Panc1 (cell line): ENCODE measurements at regions not wholly inside any gene's neighbourhood (a gene's known extent, or its start where the extent isn't known, plus 50 kb on each side); places are given as distances from the start of the nearest gene placed in this dataset.
"Not testable (repeated sequence)": the region's sequence is repeated elsewhere in the genome, so short reads cannot be mapped to it uniquely, and the experiment has no call there.

Source experiments
- ATAC-seq: fragments of 200-7000 bp; cut with Tn5 transposase; 2 replicates; pipeline ENCODE4 v1.9.1; 2020; ENCODE audit warnings: mild to moderate bottlenecking, moderate library complexity
- BruUV-seq: library from RNA; stranded (reverse); fragments of 400-500 nt; replicated peaks from 2 replicates; lab custom pipeline; 2021; lab: Mats Ljungman, UMichigan
- CTCF ChIA-PET: fragments of 300-600 bp; sonication (Branson Sonifier 250); formaldehyde crosslinking; loops from one replicate; lab custom pipeline; 2022; ENCODE audit warnings: antibody characterized with exemption; lab: Charles Lee
- POLR2A ChIA-PET: fragments of 300-600 bp; sonication (Branson Sonifier 250); formaldehyde crosslinking; loops from one replicate; lab custom pipeline; 2022; ENCODE audit warnings: antibody characterized with exemption; lab: Charles Lee
- DNase-seq: peaks from one replicate; pipeline ENCODE4 v3.0.0-alpha.2; 2010; ENCODE audit warnings: low read depth, low spot score
- H3K27ac ChIP-seq: 2 replicates; pipeline ENCODE4 v1.5.1; 2011; ENCODE audit warnings: mild to moderate bottlenecking, low read length, inconsistent platforms
- H3K27me3 ChIP-seq: fragments of 200-500 bp; sonication (Bioruptor generic); 2 replicates; pipeline ENCODE4 v1.6.0; 2014; ENCODE audit warnings: low read length, inconsistent platforms; ENCODE audit not compliant: control insufficient read depth, insufficient read depth
- H3K36me3 ChIP-seq: fragments of 200-500 bp; sonication (Bioruptor generic); 2 replicates; pipeline ENCODE4 v1.5.1; 2014; ENCODE audit warnings: inconsistent platforms, mild to moderate bottlenecking, low read length, moderate library complexity; ENCODE audit not compliant: control insufficient read depth, insufficient read depth
- H3K4me1 ChIP-seq: 2 replicates; pipeline ENCODE4 v1.5.1; 2011; ENCODE audit warnings: inconsistent platforms, mild to moderate bottlenecking, low read length, moderate library complexity; ENCODE audit not compliant: control insufficient read depth, insufficient read depth
- H3K4me3 ChIP-seq, 2 experiments: 2 replicates each; pipeline ENCODE4 v1.5.1; 2011 to 2012; ENCODE audit warnings: low read depth in 2 of 2, low read length in 2 of 2, mild to moderate bottlenecking in 2 of 2, inconsistent platforms in 1 of 2, moderate library complexity in 1 of 2
- H3K9me3 ChIP-seq: fragments of 200-500 bp; sonication (Bioruptor generic); 2 replicates; pipeline ENCODE4 v1.5.1; 2014; ENCODE audit warnings: low read depth, mild to moderate bottlenecking, inconsistent platforms, low read length, moderate library complexity; ENCODE audit not compliant: control insufficient read depth, insufficient read depth
- POLR2AphosphoS5 ChIP-seq: IDR thresholded peaks from 2 replicates; pipeline ENCODE4 v1.6.1; 2012; ENCODE audit warnings: mild to moderate bottlenecking, low read depth, low read length, moderate library complexity
- SIN3A ChIP-seq: IDR thresholded peaks from 2 replicates; pipeline ENCODE4 v1.6.1; 2012; ENCODE audit warnings: low read depth, mild to moderate bottlenecking, low read length, moderate library complexity, borderline replicate concordance; ENCODE audit not compliant: insufficient read depth
- TCF7L2 ChIP-seq: IDR thresholded peaks from 2 replicates; pipeline ENCODE4 v1.6.1; 2011; ENCODE audit warnings: mild to moderate bottlenecking, low read depth, low read length, inconsistent platforms
- in situ Hi-C: cut with HindIII; loops from 2 replicates; pipeline ENCODE4 v1.10.0; 2016; ENCODE audit warnings: low sequenced_read_pairs, low pct_unique_long_range_greater_than_20kb
- intact Hi-C: fragments of 100-400 bp; cut with micrococcal nuclease; formaldehyde crosslinking; loops from one replicate; pipeline ENCODE4 v1.10.0; 2022; ENCODE audit not compliant: unreplicated experiment
- TF ChIP-seq, protein P1 (sequence below), 2 experiments: IDR thresholded peaks; 2 replicates each; pipeline ENCODE4 v1.6.1; 2011 to 2012; ENCODE audit warnings: low read depth in 2 of 2, control low read depth in 1 of 2, low read length in 1 of 2, mild to moderate bottlenecking in 1 of 2, moderate library complexity in 1 of 2; ENCODE audit not compliant: insufficient read depth in 1 of 2
- TF ChIP-seq, protein P2 (sequence below): fragments of 450-650 bp; IDR thresholded peaks from 2 replicates; pipeline ENCODE4 v1.5.1; 2017; ENCODE audit warnings: mild to moderate bottlenecking

- POLR2A ChIA-PET: interaction anchor here (0.6 to 0.8 kb wide), 2 partner anchors 88 to 1136 kb away, joined by 3 read pairs; no protein-coding TSS in a partner anchor
- H3K9me3 ChIP-seq: no peaks in the 10 kb centered on the region
- no TSS peak for BruUV-seq
- H3K36me3 ChIP-seq: no peaks in the 10 kb centered on the region
- no peaks in the 10 kb centered on the region for H3K27me3 ChIP-seq
- TF ChIP-seq TCF7L2 (no peak), POLR2AphosphoS5 (no peak), SIN3A (no peak)
- TF ChIP-seq, protein P1, sequence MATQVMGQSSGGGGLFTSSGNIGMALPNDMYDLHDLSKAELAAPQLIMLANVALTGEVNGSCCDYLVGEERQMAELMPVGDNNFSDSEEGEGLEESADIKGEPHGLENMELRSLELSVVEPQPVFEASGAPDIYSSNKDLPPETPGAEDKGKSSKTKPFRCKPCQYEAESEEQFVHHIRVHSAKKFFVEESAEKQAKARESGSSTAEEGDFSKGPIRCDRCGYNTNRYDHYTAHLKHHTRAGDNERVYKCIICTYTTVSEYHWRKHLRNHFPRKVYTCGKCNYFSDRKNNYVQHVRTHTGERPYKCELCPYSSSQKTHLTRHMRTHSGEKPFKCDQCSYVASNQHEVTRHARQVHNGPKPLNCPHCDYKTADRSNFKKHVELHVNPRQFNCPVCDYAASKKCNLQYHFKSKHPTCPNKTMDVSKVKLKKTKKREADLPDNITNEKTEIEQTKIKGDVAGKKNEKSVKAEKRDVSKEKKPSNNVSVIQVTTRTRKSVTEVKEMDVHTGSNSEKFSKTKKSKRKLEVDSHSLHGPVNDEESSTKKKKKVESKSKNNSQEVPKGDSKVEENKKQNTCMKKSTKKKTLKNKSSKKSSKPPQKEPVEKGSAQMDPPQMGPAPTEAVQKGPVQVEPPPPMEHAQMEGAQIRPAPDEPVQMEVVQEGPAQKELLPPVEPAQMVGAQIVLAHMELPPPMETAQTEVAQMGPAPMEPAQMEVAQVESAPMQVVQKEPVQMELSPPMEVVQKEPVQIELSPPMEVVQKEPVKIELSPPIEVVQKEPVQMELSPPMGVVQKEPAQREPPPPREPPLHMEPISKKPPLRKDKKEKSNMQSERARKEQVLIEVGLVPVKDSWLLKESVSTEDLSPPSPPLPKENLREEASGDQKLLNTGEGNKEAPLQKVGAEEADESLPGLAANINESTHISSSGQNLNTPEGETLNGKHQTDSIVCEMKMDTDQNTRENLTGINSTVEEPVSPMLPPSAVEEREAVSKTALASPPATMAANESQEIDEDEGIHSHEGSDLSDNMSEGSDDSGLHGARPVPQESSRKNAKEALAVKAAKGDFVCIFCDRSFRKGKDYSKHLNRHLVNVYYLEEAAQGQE (IDR thresholded peaks at IDR 0.05; ENCODE audit: insufficient read depth in 1 of 2, low read depth in 2 of 2, low read length in 1 of 2): no peak
- TF ChIP-seq, protein P2, sequence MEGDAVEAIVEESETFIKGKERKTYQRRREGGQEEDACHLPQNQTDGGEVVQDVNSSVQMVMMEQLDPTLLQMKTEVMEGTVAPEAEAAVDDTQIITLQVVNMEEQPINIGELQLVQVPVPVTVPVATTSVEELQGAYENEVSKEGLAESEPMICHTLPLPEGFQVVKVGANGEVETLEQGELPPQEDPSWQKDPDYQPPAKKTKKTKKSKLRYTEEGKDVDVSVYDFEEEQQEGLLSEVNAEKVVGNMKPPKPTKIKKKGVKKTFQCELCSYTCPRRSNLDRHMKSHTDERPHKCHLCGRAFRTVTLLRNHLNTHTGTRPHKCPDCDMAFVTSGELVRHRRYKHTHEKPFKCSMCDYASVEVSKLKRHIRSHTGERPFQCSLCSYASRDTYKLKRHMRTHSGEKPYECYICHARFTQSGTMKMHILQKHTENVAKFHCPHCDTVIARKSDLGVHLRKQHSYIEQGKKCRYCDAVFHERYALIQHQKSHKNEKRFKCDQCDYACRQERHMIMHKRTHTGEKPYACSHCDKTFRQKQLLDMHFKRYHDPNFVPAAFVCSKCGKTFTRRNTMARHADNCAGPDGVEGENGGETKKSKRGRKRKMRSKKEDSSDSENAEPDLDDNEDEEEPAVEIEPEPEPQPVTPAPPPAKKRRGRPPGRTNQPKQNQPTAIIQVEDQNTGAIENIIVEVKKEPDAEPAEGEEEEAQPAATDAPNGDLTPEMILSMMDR: no peak
- DNase-seq: no peak
- CTCF ChIA-PET: no interaction called here
- H3K4me3 ChIP-seq: no peak overlapping the region
- no peak overlapping the region for H3K27ac ChIP-seq
- no peak for ATAC-seq
- intact Hi-C loops (no loop called here), in situ Hi-C loops (no loop called here)
- H3K4me1 ChIP-seq: no peaks in the 10 kb centered on the region
Measured at GRCh38 chr16:10296956-10297340, 88.9 kb upstream of the ATF7IP2 start.

- POLR2A ChIA-PET: interaction anchor here (0.6 to 0.8 kb wide), 2 partner anchors 88 to 1137 kb away, joined by 3 read pairs; no protein-coding TSS in a partner anchor
- DNase-seq: no peak
- CTCF ChIA-PET: no interaction called here
- intact Hi-C loops: no loop called here
- no peaks in the 10 kb centered on the region for H3K36me3 ChIP-seq
- no peak overlapping the region for H3K4me3 ChIP-seq
- in situ Hi-C loops: no loop called here
- H3K4me1 ChIP-seq: no peaks in the 10 kb centered on the region
- TF ChIP-seq SIN3A: no peak
- H3K9me3 ChIP-seq: no peaks in the 10 kb centered on the region
- H3K27ac ChIP-seq: no peak overlapping the region
- no TSS peak for BruUV-seq
- no peaks in the 10 kb centered on the region for H3K27me3 ChIP-seq
- no peak for ATAC-seq
Measured at GRCh38 chr16:10297341-10298006, 88.4 kb upstream of the ATF7IP2 start.

DNA sequence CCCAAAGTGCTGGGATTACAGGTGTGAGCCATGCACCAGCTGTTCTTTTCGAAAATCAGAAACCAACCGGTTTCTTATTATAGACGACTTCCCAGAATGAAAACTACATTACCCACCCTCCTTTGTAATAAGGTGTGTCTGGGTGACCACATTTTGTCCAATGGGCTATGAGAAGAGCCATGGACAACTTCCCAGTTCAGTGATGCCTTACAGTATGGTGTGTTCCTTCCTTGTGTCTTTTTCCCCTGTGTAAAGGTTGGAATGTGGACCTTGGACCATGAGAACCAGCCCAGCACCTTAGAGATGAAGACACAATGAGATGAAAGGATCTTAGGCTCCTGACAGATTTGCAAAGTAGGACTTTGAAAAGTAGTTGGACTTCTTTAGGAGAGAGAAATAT lies 85.0 kb upstream of the ATF7IP2 start:
- Histone ChIP-seq H3K36me3 (no peaks in the 10 kb centered on the region), H3K4me3 (no peak overlapping the region), H3K9me3 (no peaks in the 10 kb centered on the region), H3K27me3 (no peaks in the 10 kb centered on the region), H3K27ac (no peak overlapping the region), H3K4me1 (no peaks in the 10 kb centered on the region)
- no peak for DNase-seq
- intact Hi-C loops (no loop called here), in situ Hi-C loops (no loop called here)
- no TSS peak for BruUV-seq
- ChIA-PET POLR2A (no interaction called here), CTCF (no interaction called here)
- peak; percentile 74 for ATAC-seq
- no peak for TF ChIP-seq TCF7L2
- TF ChIP-seq, protein P2: no peak
- TF ChIP-seq, protein P1 (IDR thresholded peaks at IDR 0.05; ENCODE audit: insufficient read depth in 1 of 2, low read depth in 2 of 2, low read length in 1 of 2): no peak

DNA sequence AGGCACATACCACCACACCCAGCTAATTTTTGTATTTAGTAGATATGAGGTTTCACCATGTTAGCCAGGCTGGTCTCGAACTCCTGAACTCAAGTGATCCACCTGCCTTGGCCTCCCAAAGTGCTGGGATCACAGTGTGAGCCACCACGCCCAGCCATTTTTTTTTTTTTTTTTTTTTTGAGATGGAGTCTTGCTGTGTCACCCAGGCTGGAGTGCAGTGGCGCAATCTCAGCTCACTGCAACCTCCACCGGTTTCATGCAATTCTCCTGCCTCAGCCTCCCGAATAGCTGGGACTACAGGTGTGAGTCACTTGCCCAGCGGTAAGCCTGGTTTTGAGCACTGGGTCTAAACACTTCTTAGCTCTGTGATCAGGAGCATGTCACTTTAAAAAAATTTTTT lies 84.3 kb upstream of the ATF7IP2 start:
- in situ Hi-C loops, H3K4me1 ChIP-seq, ATAC-seq, H3K9me3 ChIP-seq, BruUV-seq, POLR2A ChIA-PET, DNase-seq, H3K27me3 ChIP-seq, intact Hi-C loops, CTCF ChIA-PET, H3K36me3 ChIP-seq, H3K27ac ChIP-seq, H3K4me3 ChIP-seq: not testable (repeated sequence)
